ENCODE measurements at regions not wholly inside any gene's neighbourhood (a gene's known extent, or its start where the extent isn't known, plus 50 kb on each side); places are given as distances from the start of the nearest gene placed in this dataset.
A peak's percentile ranks its signal among the peaks of the same experiment; 100 is the strongest.

DNA sequence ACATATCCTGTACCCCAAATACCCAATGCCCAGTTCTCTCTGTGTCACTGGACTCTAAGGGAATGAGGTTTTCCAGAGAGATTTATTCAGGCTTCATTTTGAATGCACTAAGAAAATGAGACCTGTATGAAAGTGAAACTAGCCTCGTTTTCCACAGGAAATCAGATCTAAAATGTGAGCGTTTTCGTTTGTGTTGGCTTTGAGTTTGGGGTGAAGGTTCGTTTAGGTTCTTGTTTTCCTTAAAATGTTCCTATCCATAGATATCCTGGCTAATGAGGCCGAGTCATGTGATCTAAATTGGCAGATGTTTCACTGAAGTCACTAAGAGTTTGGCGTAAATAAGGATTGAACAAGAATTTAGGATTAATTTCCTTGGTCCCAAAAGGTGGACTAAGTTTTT lies 90.9 kb upstream of the BMPER start:
- no peak for DNase-seq (ENCODE audit: low spot score)

DNA sequence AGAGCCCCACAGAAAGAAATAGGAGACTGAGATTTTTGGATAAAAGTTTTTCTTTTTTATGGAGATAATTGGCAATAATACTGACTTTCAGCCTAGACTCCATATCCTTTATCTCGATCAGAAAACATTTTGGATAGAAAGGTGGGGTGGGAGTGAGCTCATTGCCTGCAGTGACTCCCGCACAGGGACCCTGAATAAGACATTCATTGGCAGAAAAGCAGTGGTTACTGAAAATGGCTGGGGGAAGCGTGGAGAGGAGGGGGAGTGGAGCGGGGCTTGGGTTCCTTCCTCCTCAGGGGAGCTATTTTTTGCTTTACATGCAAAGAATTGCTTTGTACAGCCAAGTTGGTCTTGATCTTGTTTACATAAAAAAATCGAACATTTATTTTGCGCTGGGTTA lies 90.4 kb upstream of the BMPER start:
- no peak for DNase-seq (ENCODE audit: low spot score)

DNA sequence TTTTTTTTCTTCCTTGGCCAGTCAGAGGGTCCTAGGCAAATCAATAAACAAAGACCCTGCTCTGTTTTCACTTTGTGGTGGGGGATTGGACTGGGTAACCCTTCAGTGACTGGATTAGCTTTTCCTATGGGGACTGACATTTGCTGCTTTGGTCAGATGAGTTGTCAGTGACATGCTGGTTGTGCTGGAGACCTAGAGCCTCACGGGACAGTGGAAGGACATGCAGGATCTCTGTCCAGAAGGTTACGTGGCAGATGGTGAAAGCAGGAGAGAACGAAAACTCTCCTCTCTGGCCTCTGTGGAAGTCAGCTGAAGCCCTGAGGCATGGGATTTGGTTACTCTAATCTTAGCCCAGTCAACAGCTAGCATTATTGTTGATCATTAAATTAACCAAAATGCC lies 90.0 kb upstream of the BMPER start:
- DNase-seq (ENCODE audit: low spot score), result no peak

DNA sequence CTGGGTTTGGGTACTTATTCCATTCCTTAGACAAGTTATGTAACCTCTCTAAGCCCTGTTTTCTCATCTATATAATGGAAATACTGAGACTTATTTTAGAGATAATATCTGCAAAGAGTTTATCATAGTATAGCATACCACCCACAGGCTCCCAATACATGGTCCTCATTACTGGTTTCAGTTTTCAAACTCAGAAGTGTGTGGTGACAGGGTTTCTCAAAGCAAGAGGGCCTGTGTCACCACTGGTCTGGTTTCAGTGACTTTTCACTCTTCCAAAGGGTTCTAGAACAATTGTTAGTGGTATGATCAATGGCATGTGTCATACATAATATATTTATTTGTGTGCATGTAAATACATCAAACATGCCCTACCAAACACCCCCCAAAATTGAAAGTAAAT lies 89.2 kb upstream of the BMPER start:
- no peak for DNase-seq (ENCODE audit: low spot score)

DNA sequence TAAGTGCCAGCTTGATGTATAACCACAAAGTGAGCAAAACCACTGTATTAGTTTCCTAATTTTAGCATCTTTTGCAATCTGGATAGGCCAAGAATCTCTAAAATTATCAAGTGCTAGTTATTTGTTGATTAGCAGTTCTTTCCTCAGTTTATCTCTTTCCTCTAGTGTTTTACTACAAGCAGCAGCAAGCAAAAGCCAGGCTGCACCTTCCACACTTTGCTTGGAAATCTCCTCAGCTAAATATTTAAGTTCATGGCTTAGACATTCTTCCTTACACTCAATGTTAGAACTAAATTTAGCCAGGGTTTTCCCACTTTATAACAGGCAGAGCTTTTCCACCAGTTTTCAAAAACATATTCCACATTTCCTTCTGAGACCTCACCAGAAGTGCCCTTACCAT lies 85.7 kb upstream of the BMPER start:
- no peak for DNase-seq (ENCODE audit: low spot score)

DNA sequence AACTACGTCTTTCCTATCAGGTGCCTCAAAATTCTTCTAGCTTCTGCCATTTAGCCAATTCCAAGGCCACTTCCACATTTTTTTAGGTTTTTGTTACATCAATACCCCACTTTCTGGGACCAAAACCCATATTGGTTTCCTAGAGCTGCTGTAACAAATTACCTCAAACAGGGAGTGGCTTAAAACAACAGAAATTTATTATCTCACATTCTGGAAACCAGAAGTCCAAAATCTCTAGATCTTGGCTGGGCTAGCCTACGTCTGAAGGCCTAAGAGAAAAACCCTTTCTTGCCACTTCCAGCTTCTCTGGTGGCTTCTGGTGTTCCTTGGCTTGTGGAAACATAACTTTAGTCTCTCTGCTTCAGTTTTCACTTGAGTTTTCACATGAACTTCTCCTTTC lies 85.1 kb upstream of the BMPER start:
- DNase-seq (ENCODE audit: low spot score), result no peak

DNA sequence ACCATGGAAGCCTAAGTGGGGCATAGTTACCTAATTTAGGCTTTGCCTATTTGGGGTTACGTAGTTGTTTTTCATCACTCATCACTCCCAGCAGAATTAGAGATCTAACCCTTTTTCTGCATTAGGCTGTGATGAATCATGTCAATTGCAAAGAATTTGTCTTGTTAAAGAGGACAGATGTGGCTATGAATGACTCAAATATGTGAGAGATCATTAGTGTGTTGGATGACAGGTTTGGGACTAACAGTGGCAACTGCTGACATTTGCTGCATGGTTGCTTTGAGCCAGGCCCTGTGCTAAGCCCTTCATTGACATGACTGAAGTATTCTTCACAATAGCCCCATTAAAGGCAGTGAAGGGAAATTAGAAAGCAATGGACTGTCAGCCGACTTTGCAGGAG lies 83.4 kb upstream of the BMPER start:
- no peak for DNase-seq (ENCODE audit: low spot score)

DNA sequence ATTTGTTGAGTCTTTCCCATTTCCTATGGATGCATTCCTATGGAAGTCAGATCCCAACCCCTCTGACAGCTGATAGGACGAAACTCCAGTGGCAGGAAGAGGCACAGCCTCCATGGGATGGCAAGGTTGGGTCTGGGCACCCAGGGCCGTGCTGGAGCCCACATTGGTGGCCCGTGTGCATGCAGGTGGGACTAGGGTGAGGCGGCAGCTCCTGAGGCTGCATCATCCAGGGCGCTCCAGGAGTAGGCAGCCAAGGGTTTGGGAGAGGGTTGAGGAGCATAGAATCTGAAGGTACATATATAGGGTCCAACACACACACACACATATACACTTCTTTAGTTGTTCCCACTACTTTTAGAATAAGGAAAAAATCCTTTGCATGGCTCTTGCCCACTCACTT lies 81.4 kb upstream of the BMPER start:
- DNase-seq (ENCODE audit: low spot score), result no peak

DNA sequence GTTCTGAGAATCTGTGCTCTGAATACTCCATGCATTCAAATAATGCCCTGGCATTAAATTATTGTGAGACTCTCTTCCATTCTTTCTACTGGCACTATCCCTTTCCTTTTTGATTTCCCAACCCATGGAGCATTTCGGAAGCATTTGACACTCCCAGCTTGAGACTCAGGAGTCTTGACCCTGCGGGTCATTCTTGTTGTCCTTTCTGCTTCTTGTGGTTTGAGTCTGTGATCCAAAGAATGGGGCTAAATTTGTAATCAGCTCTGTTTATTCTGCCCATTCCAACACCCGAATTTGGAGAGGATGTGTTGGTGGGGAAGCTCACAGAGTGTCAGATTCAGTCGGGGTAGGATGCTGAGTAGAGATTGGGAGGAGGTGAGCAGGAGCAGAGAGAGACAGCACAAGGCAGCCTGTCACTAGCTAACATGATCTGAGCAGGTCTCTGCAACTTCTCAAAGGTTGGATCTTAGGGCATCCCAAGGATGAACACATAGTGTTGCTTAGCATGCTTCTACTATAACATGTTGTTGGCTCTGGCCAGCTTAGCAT lies 80.4 kb upstream of the BMPER start:
- no peak for DNase-seq (ENCODE audit: low spot score)

DNA sequence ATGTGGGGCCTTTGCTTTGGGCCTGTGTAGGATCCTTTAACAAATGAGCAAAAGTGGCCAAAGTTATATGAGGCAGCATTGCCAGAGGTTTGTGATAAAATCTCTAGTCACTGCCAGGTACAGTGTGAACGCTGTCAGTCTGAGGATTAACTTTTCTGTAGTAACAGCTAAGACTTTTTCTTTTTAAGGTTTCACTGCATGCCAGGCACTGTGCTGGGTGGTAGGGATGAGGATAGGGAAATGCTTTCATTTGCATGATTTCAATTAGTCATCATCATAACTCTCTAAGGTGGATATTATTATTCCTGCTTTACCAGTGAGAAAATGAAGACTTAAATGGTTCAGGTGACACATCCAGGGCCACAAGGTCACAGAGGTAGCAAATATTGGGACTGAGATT lies 79.7 kb upstream of the BMPER start:
- DNase-seq (ENCODE audit: low spot score), result no peak

DNA sequence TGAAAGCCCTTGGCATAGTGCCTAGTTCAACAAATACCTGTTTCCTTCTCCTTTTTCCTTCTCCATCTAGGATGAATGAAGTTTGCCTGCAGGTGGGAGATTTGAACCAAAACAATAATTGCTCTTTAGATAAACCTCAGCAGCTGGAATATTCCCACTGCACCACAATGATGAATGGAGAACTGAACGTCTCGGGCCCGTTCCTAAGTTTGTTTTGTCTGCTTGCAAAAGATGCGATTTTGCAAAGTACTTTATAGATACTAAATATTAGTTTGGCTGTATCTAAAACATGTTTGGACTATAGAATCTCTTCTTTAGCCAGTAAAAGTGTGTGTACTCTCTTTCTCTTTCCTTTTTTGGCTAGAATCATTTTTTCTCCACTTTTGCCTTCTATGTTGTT lies 75.8 kb upstream of the BMPER start:
- DNase-seq (ENCODE audit: low spot score), result no peak

DNA sequence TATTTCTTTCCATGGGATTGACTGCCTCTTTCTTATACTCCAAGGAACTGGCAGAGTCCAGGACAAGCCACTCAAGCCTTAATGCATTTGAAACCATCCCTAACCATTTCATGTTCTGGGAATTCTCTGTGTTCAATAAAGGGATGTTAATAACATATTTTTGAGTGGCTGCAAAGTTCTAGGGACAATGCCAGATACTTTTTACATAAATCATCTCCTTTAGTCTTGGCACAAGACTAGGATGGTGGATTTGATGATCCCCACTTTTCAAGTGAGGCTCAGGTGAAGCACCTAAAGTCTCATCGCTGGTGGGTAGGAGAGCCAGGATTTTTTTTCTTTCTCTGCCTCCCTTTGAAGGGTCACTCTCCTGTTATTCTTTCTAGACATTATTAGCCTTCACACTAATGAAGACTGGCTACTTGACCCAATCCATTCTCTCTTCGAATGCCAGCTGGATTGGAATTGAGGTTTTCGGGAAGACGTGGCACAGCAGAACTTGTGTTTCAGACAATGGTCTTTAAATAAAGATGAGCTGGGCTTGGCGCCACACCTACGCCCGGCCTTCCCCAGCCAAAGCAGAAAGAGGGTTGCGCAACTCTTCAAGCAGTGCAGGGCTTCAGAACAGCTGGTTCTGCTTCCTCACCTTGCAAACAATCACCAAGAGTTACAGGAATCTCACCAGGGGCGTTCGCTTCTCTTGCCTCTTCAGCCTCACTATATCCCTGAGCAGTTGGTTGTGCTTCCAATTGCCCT lies 73.8 kb upstream of the BMPER start:
- DNase-seq (ENCODE audit: low spot score), result no peak

DNA sequence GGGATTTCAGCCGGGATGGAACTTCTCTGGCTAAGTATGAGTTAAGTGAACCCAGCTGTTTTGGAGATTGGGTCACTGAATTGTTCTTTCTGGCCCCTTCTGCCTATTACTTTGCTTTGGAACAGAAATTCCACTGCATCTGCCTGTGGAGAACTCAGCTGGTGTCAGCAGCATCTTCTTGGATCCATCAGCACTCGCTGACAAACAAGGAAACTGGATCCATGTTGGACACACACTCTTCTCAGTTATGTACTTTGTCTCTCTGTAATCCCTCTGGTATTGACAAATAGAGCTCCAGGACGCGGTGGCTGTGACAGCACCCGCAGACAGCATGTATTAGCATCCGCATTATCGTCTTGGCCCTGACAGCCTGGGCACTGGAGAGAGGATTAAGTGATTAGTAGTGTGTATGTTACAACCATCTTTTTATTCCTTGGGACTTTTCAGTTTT lies 73.0 kb upstream of the BMPER start:
- no peak for DNase-seq (ENCODE audit: low spot score)

DNA sequence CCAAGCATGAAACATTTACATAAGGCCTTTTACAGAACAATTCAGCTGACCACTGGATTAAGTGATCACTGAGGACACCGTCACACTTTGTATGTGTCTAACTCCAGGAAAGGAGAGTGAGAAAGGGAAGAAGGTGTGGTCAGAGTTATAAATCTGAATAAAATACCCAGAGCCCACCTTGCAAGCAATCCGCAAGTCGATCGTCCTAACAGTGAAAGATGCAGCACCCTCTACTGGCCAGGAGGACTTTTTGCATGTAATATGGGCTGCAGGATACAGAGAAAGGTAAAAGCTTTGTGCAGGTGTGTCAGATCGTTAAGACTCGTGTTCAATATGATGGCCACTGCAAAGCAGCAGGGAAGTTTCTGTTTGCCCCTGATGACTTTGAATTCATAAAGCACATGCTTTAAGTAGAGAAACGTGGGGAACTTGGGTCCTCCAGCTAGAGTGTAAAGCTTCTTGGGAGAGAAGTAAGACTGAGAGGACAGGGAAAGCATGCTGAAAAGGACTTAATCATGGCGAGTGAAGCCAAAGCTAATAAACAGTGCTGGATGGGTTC lies 68.5 kb upstream of the BMPER start:
- no peak for DNase-seq (ENCODE audit: low spot score)

DNA sequence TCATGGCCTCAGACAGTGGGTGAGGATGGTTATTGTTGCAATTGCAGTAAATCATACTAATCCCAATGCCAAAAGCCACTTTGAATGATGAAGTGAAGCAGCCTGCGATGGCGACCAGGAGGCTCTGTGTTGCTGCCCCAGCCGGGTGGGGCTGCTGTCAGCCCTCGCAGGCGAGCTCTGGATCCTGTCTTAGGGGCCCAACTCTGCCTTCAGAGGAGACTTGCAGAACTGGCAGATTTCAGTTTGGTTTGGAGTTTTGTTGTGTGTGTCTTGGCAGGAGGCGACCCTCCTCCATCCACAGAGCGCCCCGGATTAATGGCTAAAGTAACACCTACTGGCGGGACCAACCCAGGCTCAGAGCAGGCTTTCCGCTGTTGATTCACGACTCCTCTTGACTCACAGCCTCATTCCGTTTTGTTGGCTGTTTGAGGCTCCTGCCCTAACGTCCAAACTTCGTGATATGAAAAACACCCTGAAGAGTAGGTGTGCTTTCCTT lies 67.9 kb upstream of the BMPER start:
- no peak for DNase-seq (ENCODE audit: low spot score)

DNA sequence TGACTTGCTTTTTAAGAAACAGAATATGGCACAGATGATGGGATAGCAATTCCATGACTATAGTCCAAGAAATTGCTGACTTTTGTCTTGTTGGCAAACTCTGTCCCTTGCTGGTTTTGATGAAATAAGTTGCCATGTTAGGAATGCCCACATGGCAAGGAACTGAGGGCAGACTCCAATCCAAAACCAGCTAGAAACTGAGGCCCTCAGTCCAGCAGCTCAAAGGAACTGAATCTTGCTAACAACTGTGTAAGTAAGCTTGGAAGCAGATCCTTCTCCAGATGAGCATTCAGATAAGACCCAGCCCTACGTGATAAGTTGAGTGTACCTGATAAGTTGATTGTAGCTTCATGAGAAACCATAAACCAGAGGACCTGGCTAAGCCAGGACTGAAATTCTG lies 64.3 kb upstream of the BMPER start:
- DNase-seq (ENCODE audit: low spot score), result no peak

DNA sequence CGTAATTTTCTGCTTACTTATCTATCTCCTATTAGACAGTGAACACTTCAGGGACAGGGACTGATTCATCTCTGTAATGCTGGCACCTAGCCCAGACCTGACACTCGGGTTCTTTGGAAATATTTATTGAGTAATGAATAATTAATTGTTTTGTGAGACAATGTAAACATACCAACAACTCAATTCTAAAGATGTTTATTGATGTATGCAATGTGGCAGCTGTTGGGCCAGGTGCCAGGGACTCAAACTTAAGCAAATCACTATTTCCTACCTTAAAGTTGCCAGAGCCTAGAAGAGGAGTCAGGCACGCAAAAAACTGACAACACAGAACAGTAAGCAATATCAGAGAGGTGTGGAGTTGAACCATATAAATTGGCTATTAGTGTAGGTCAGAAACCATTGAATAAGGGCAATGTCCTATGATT lies 63.6 kb upstream of the BMPER start:
- DNase-seq (ENCODE audit: low spot score), result peak; percentile 42

DNA sequence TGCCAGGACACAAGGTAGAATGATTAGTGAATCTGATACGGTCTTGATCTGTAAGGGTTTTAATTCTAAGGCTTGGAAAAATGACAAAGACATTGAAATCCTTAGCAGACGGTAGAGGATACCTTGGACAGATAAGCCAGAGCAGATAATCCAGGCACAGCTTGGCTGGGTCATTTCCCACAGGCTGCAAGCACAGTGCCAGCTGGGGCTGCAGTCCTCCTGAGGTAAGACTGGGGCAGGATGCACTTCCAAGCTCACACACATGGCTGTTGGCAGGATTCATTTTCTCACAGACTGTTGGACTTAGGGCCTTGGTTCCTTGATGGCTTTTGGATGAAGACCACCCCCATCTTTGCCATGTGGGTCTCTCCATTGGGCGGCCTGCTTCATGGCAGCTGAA lies 63.2 kb upstream of the BMPER start:
- no peak for DNase-seq (ENCODE audit: low spot score)

DNA sequence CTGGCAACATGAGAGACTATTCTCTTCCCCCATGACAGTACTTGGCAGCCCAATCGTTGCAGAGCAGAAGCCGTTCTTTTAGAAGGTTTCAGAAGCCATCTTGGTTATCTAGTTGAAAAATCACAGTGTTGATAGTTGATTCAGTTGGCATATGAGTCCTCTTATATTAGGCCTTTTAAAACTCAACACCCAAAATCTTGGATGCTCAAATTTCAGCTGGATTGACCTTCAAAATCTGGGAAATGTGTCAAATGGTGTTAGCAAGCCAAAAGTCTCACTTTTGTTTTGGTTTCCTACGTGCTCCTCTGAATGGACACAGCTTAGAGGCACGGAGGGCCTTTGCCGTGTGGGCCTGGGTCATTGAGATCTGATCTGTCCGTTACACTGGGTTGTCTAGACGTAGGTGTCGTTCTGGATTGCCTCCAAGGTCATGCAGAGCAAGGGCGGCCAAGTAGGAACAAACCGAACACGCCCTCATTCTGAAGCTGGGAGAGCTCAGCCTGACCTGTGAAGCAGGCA lies 59.3 kb upstream of the BMPER start:
- DNase-seq (ENCODE audit: low spot score), result peak; percentile 43

DNA sequence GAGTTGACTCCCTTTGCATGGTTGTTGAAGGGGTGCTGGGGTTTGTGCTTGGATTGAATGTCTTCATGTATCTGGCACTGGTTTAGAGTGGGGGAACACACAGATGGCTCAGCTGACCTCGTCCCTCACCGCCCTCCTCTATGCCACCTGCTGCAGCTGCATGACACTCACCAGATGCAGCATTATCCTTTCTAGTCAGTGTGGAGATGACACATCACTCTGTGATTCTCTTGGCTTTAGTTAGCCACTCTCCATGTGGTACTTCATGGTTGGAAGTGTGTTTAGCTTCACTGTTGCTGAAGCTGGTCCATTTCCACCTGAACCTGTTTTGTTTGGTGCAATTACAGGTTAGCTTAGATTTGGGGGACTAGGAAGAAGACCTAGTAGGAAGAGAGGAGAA lies 56.3 kb upstream of the BMPER start:
- no peak for DNase-seq (ENCODE audit: low spot score)

DNA sequence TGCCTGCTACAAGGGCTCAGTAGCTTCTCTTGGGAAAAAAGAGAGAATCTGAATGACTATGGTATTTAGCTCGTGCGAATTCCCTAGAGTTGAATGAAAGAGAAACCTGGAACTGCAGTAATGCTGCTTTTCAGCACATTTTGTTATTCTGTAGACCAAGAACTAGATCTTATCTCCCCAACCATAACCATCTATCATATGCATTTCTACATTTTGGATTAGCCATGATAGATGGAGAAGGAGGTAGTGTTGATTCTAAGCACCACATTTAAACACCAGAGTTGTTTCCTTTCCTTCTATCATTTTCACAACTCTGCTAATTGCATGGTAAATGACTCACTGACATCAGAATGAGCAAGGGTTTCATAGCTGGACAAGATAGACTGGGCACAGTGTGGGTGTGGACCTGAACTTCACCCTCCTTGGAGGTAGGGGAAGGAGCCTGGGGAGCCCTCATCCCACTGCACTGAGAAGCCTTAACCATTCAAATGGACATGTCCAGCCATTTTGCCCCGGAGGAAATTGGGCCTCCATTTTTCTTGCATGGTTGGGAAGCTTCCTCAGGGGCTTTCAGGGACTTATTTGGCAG lies 55.3 kb upstream of the BMPER start:
- DNase-seq (ENCODE audit: low spot score), result no peak

DNA sequence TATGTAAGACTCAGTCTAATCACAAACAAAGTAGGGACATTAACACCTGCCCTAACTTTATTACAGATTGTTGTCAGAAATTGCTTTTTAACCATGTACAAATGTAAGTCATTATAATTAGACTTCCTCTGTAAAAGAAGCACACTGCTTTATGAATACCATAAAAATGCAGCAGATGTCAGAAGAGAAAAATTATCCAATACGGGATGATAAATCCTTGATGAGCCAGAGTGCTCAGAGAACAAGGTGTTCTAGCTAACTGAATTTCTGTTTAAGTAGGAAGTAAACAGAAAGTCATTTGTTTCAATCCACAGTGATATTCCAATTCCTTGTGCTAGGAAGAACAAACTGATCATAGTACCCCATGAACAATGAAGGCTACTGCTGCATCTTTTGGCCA lies 54.6 kb upstream of the BMPER start:
- no peak for DNase-seq (ENCODE audit: low spot score)

DNA sequence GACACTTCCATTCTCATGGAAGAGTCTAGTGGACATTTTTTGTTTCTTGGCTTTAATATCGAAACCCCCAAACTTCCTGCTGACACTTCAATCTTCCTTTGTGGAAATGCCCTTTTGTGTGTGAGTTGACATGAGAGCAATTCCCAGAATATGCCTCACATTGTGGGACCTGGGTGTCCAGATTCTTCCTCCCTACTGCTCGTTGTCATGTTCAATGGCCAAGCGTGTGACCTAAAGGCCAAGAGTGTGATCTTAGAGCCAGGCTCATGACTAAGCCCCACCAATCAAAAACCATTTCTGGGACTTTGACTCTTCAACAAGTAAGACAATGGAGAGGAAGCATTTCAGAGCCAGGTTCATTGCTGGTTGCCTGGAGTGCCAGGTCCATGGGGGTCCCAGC lies 52.5 kb upstream of the BMPER start:
- no peak for DNase-seq (ENCODE audit: low spot score)
